GM12878 (cell line): ENCODE measurements at regions not wholly inside any gene's neighbourhood (a gene's known extent, or its start where the extent isn't known, plus 50 kb on each side); places are given as distances from the start of the nearest gene placed in this dataset.

Source experiments
- ATAC-seq: fragments of 200-7000 bp; cut with Tn5 transposase; 3 replicates; pipeline ENCODE4 v1.9.1; 2020; ENCODE audit warnings: mild to moderate bottlenecking, moderate library complexity
- BruUV-seq: library from RNA; stranded (reverse); fragments of 400-500 nt; replicated peaks from 2 replicates; lab custom pipeline; 2021; lab: Mats Ljungman, UMichigan
- CTCF ChIA-PET: fragments of 300-600 bp; sonication (Branson Sonifier 250); formaldehyde crosslinking; extraction: SDS; loops from one replicate; lab custom pipeline; 2021; ENCODE audit warnings: inconsistent platforms; lab: Yijun Ruan, JAX
- POLR2A ChIA-PET: fragments of 350-600 bp; formaldehyde crosslinking; extraction: SDS; loops from one replicate; lab custom pipeline; 2021; ENCODE audit warnings: inconsistent platforms; lab: Charles Lee
- RAD21 ChIA-PET: fragments of 300-600 bp; sonication (Branson Sonifier 250); formaldehyde crosslinking; loops from one replicate; lab custom pipeline; 2023; ENCODE audit warnings: antibody characterized with exemption; ENCODE audit not compliant: unreplicated experiment; lab: Charles Lee
- SMC1A ChIA-PET: fragments of 300-600 bp; sonication (Branson Sonifier 250); formaldehyde crosslinking; loops from one replicate; lab custom pipeline; 2023; ENCODE audit not compliant: unreplicated experiment, uncharacterized antibody; lab: Charles Lee
- DNase-seq: peaks from one replicate; pipeline ENCODE4 v3.0.0-alpha.2; 2011; ENCODE audit warnings: low read depth, low spot score
- FAIRE-seq: peaks from 3 replicates; lab custom pipeline; 2011; peaks lifted over from hg19 to GRCh38; lab: Jason Lieb, UNC
- H2AFZ ChIP-seq: 2 replicates; pipeline ENCODE4 v1.6.0; 2011; ENCODE audit warnings: low read depth, low read length, control low read depth; ENCODE audit not compliant: control insufficient read depth
- H3K27ac ChIP-seq: 2 replicates; pipeline ENCODE4 v1.5.1; 2011; ENCODE audit warnings: control low read depth; ENCODE audit not compliant: control insufficient read depth, insufficient read depth
- H3K27me3 ChIP-seq, 2 experiments: replicated peaks in 1 of 2; 2 replicates each; pipeline versions ENCODE4 v1.6.0 to v1.6.1; 2011; ENCODE audit warnings: low read length in 1 of 2; ENCODE audit not compliant: control insufficient read depth in 2 of 2, insufficient read depth in 2 of 2
- H3K36me3 ChIP-seq, 2 experiments: 2 replicates each; pipeline ENCODE4 v1.5.1; 2011; ENCODE audit warnings: low read length in 1 of 2; ENCODE audit not compliant: control insufficient read depth in 2 of 2, insufficient read depth in 2 of 2
- H3K4me1 ChIP-seq: 2 replicates; pipeline ENCODE4 v1.6.1; 2011; ENCODE audit warnings: mild to moderate bottlenecking, low read length, moderate library complexity, mixed read lengths; ENCODE audit not compliant: control insufficient read depth, insufficient read depth
- H3K4me2 ChIP-seq: 2 replicates; pipeline ENCODE4 v1.6.0; 2011; ENCODE audit warnings: control low read depth; ENCODE audit not compliant: control insufficient read depth, insufficient read depth
- H3K4me3 ChIP-seq: fragments of 200-600 bp; sonication (generic); 2 replicates; pipeline ENCODE4 v1.5.1; 2016
- H3K79me2 ChIP-seq: 2 replicates; pipeline ENCODE4 v1.6.0; 2011; ENCODE audit warnings: low read length; ENCODE audit not compliant: control insufficient read depth, insufficient read depth
- H3K9ac ChIP-seq: 2 replicates; pipeline ENCODE4 v1.8.0; 2011; ENCODE audit warnings: low read length, control low read depth, mixed read lengths; ENCODE audit not compliant: control insufficient read depth, insufficient read depth
- H3K9me3 ChIP-seq: replicated peaks from 3 replicates; pipeline ENCODE4 v1.5.1; 2011; ENCODE audit warnings: mild to moderate bottlenecking, low read length; ENCODE audit not compliant: control insufficient read depth, insufficient read depth
- H4K20me1 ChIP-seq: 2 replicates; pipeline ENCODE4 v1.6.0; 2011; ENCODE audit not compliant: control insufficient read depth, insufficient read depth
- CBX3 ChIP-seq: fragments of 200-600 bp; sonication (generic); IDR thresholded peaks from 2 replicates; pipeline ENCODE4 v1.6.1; 2016; ENCODE audit warnings: low read depth, borderline replicate concordance
- CHD1 ChIP-seq: IDR thresholded peaks from 2 replicates; pipeline ENCODE4 v1.6.1; 2012; ENCODE audit warnings: low read depth, low read length, improper control_type of control experiment
- CHD4 ChIP-seq: fragments of 200-600 bp; sonication (generic); IDR thresholded peaks from 2 replicates; pipeline ENCODE4 v1.6.1; 2016; ENCODE audit warnings: mild to moderate bottlenecking
- DPF2 ChIP-seq: fragments of 450-650 bp; IDR thresholded peaks from 2 replicates; pipeline ENCODE4 v1.6.1; 2017; ENCODE audit warnings: mild to moderate bottlenecking
- EED ChIP-seq: sonication (generic); IDR thresholded peaks from 2 replicates; pipeline ENCODE4 v1.6.1; 2016; ENCODE audit warnings: antibody characterized with exemption, low read depth
- KDM1A ChIP-seq: fragments of 200-600 bp; sonication (generic); IDR thresholded peaks from 2 replicates; pipeline ENCODE4 v1.6.1; 2016; ENCODE audit warnings: borderline replicate concordance
- SMC3 ChIP-seq: IDR thresholded peaks from 2 replicates; pipeline ENCODE4 v1.6.1; 2011; ENCODE audit warnings: low read length, improper control_type of control experiment, borderline replicate concordance
- ZBTB33 ChIP-seq: fragments of 450-650 bp; IDR thresholded peaks from 2 replicates; pipeline ENCODE4 v1.6.1; 2017; ENCODE audit warnings: mild to moderate bottlenecking
- WGBS: methylation state at CpG from one replicate; pipeline ENCODE4 v1.1.6; 2016; ENCODE audit warnings: low lambda C conversion rate; ENCODE audit not compliant: insufficient replicate concordance, insufficient coverage; ENCODE audit errors: missing lambda C conversion rate; 5-methylcytosine and 5-hydroxymethylcytosine counted together
- in situ Hi-C: fragments of 300-500 bp; cut with MboI; formaldehyde crosslinking; loops from 9 replicates; pipeline ENCODE4 v1.14.3; 2018; ENCODE audit warnings: mixed read lengths
- intact Hi-C: fragments of 100-400 bp; cut with micrococcal nuclease; formaldehyde crosslinking; loops from one replicate; pipeline ENCODE4 v1.14.2; 2022; ENCODE audit not compliant: unreplicated experiment

DNA sequence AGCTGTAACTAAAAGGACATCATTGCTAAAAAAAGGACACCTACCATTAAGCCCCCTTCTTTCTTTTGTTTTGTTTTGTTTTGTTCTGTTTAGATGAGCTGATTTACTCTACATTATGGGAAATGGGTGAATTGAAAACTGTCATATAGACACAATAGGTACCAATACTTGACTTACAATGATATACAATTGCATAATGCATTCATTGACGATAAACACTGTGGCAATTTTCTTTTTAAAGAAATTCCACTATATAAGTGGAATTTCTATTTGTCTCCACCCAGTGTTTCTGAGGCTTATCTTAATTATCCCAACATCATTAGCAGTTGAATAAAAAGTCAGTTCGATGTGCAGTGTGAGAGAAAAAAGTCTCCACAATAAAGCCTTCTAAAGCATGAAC is 282.1 kb downstream of the BCL2 start:
- DNase-seq (no peak), ATAC-seq (no peak), FAIRE-seq (no peak)
- POLR2A ChIA-PET, result interaction anchor here (0.6 kb wide), 1 partner anchor 39 kb away, joined by 5 read pairs; no protein-coding TSS in a partner anchor
- CTCF ChIA-PET, result interaction anchor here (1.5 to 1.7 kb wide), 3 partner anchors 20 to 302 kb away, joined by 5 to 11 read pairs (median 6); no protein-coding TSS in a partner anchor
- in situ Hi-C loops (no loop called here), intact Hi-C loops (no loop called here)
- RAD21 ChIA-PET, result interaction anchor here (0.6 to 1.1 kb wide), 2 partner anchors 21 to 102 kb away, joined by 3 to 4 read pairs; no protein-coding TSS in a partner anchor
- Histone ChIP-seq H3K9ac (no peak overlapping the region), H3K4me3 (no peak overlapping the region), H3K79me2 (no peaks in the 10 kb centered on the region), H3K4me1 (peaks cover 24% of the 10 kb centered on the region), H3K27me3 (no peaks in the 10 kb centered on the region), H3K4me2 (no peak overlapping the region), H4K20me1 (no peaks in the 10 kb centered on the region), H3K9me3 (peaks cover 8% of the 10 kb centered on the region), H3K36me3 (no peaks in the 10 kb centered on the region), H2AFZ (no peak overlapping the region), H3K27ac (no peak overlapping the region)
- SMC1A ChIA-PET, result interaction anchor here (0.7 to 2.2 kb wide), 6 partner anchors 10 to 302 kb away, joined by 3 to 14 read pairs (median 3); partner anchors contain the start of gene BCL2
- TF ChIP-seq CHD4 (no peak), CBX3 (no peak), EED (no peak), SMC3 (no peak), ZBTB33 (no peak), DPF2 (no peak), KDM1A (no peak), CHD1 (no peak)
- 87% methylated on average over 2 of the region's 2 CpGs for WGBS
- BruUV-seq, result no TSS peak
